Fibroblast of peridontal ligament (primary cell): ENCODE measurements at regions not wholly inside any gene's neighbourhood (a gene's known extent, or its start where the extent isn't known, plus 50 kb on each side); places are given as distances from the start of the nearest gene placed in this dataset.

Experiments used
- DNase-seq: peaks from one replicate; pipeline ENCODE4 v3.0.0-alpha.2; 2010; ENCODE audit errors: extremely low read depth

DNA sequence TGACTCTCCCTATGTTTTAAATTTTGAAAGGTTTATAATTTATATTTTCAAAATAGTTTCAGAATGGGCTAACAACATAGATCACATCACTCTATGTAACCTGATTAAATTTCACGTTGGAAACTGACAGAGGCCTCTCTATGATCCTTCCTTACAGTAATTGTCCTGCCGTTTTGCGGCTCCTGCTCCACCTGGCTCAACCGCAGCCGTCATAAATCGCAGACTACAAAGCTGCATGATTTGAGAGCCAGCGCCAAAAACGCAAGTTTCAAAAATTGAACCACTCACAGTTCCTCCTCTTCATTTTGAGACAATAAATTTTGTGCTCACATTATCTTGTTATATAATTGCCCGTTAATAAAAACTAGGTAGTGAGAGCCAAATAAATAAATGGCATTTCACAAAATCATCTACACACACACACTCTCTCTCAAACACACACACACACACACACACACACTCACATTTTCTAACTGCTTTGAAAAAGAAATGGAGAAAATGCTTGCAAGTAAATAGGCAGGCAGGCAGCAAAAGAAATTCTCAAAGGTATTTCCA is 263.1 kb upstream of the PSMD7 start:
- DNase-seq: no peak

DNA sequence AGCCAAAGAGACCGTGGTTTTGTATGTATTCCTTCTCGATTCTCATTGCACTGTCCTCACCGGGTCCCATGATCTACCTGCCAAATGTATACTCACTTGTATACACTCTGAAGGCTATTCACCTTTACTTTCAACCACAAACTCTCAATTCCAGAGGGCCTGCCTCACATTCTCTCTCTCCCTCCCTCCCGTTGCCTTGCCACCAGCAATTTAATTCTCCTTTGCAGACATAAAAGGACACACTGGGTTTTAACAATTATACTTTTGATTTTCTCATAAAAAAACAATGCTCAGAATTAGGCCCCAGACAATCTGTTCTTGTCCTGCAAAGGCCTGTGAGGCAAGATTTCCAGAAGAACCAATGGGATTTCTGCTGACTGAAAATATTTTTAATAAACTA is 265.1 kb upstream of the PSMD7 start:
- DNase-seq: no peak

DNA sequence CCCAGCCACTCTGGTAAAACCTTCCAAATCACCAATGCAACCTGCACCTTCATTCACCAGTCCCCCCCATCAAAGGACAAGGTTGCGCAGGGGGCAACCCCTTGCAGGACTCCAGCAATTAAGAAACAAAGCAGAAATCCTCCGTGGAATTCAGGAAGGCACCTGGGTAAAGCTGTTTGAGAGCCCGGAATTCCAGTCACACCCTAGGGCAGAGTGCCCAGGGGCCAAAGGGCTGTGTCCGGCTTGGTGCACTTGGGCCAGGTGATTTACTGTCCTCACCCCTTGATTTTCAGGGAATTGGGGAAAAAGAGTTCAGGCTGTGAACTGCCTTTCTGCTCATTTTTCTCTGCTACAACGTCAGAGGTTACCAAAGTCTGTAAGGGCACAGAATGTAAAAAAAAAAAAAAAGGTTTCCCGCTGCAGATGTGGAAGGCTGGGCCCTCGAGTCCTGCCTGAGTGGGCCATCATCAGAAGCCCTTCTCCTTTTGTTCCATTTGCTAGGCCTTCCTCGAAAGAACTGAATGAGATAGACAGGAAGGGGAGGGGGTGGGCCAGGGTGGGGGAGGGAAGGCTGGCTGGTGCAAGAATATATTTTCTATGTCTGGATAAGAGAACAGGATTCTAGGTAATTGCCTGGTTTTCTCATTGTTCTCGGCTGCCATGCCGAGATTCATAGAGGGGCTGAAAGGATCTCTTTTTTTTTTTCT is 266.5 kb upstream of the PSMD7 start:
- DNase-seq: no peak

DNA sequence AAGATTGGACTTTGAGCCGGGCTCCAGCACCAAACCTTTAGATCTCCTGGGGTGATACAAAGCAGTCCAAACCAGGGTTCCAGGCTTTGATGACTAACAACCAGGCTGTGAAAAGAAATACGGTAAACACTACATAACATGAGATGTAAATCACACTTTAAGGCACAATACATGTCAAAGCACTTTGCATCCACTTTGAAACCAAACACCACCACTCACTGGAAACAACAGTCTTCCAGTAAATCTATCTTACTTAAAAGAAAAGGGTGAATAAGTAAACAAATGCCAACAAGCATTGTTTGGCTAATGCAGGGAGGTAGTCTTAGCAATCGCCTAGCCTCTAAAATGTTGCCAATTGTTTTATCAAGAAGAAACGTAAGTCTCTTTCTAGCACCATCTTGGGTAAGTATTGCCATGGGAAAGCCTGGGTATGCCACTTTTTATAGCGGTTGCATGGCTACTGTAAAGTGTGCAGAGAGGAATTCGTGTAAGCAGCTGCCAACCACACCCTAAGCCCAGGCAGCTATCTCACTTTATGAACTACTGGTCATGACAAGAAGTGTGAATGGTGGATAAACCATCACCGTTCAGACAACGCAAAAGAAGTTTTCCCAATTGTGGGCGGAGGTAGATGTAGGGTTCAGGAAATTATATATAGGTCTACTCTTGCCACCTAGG is 267.4 kb upstream of the PSMD7 start:
- no peak for DNase-seq

DNA sequence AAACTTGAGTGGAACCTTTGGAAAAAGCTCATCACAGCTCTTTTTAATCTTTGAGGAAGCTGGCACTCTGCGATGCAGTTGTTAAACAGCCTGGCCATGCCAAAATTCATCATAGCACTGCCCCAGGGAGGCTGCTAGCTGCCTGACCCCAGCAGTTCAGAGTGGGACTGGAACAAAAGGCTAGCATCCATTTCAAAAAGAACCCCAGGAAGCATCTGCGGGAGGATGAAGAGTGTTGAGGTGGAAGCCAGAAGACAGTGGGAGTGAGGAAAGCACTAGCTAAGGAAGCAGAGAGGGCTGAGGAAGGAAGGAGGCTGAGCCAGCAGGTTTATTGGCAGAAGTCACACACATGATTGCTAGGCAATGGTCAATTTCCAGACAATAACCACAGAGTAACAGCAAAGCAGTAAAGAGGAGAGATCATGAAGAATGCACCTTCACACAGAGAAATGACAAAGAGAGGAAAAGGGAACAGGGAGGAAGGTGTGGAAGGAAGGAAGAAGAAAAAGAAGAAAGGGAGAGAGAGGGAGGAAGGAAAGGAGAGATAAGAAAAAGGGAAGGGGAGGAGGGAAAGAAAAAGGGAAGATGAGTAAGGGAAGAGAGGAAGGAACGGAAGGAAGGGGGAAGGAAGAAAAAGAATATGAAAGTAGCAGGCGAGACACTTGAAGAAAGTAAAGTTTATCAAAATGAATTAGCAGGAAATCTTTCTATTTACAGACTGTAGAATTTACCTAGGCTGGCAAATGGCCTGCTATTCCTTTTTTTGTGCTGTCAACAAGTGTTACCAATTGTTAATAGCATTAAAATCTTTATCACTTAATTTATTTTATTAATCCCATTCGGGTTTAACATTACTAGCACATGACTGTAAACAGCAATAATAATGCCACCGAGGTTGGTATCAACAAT is 270.0 kb upstream of the PSMD7 start:
- no peak for DNase-seq

DNA sequence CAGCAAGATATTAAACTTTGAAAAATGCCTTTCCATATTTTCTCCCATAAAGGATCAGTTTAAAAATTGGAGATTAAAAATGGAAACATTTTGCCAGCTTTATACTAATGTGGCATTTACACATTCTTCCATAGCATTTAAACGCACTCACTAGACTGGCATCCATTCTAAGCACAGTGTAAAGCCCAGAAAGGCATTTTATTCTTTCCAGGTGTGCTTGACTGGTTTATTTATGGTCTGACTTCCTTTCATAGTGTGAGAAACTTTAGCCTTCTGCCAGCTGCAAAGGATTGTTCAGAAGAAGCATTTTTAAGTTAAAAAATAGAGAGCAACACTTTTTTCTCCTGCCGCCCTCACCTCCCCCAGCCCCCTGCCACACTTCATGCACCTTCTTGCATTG is 271.7 kb upstream of the PSMD7 start:
- no peak for DNase-seq

DNA sequence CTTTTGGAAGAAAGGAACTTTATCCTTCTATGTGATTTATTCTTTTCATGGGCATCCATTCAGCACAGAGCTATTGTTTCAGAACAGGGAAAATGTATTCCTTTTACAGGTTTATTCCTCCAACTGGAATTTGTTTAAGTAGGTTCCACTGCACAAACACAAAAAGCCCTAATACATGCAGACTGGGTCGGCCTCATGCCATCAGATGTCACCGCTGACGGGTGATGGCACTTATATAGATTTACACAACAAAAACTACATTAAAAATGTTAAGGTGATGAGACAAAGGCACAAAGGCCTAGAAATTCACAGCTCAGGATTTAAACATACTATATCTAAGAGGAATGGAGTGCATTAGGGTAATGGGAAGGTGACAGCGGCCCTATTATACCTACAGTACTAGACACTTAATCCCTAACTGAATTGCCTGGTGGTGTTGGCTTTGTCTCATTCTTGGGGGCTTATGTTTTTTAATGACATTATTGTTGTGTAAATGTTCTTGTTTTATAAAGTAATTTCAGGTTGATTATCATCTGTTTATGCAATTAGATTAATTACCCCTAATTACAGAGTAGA is 276.4 kb upstream of the PSMD7 start:
- no peak for DNase-seq

DNA sequence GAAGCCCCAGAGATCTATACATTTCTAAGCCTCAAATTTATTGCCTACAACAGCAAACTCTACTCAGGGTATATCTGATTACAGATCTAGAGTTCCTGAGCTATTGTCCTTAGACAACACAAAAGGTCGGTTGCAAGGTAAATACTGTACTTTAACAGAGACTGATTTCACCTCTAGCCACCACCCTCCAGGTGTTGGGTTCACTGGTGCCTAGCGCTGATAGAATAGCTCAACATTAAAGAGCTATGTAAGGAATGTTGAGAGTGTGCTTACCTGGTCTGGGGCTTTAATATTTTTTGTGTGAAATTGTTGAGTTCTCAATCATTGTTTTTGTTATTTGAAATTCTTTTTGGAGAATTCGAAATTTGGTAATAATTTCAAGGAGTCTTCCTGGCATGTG is 277.0 kb upstream of the PSMD7 start:
- no peak for DNase-seq

DNA sequence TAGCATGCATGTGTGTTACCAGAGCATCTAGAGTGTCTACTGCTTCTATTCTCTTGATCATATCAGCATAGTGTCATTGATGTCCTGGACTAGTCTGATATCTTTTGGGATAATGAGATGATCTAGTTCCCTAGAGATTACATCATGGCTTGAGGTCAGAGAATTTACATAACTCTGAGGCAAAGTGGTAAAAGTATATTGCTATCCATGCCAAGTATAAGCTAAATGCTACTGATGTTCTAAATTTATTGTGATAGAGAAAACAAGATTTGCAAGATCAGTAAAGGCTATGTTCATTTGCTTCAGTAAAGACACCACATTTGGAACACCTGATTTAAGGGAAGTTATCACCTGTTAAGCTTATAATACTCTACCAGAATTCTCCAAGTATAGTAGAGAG is 280.7 kb upstream of the PSMD7 start:
- DNase-seq: no peak

DNA sequence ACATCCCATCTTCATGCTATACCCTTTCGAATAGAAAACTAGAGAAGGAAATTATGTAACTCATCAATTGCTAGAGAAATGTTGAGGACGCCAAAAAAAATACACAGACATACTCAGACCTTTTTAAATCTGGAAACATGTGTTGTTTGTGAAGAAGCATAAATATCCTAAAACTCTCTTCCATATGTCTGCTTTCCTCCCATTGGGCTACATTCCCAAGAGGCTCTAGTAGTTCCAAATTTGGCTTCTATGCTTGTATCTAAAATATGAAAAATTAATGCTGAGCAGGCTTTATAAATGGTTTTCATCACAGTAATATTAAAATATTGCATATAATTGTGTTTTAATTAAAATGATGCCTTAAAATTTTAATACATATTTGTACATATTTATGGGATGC is 297.9 kb upstream of the PSMD7 start:
- DNase-seq: no peak

DNA sequence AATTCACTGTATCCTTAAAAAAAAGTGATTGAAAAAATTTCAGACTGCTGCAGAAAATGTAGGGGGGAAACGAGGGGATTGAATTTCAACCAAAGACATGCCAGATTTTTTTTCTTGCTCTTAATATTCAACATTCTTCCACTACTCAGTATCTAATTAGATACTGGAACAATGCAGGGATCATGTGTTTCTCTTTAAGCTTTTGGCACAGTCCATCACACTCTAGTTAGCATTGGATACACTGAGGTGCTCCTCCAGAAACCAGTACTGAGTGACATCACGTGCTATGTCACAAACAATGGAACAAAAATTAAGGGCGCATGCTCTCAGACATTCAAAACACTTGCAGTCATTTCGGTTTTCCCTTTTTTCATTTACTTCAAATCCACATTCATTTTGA is 298.6 kb upstream of the PSMD7 start:
- DNase-seq: no peak

DNA sequence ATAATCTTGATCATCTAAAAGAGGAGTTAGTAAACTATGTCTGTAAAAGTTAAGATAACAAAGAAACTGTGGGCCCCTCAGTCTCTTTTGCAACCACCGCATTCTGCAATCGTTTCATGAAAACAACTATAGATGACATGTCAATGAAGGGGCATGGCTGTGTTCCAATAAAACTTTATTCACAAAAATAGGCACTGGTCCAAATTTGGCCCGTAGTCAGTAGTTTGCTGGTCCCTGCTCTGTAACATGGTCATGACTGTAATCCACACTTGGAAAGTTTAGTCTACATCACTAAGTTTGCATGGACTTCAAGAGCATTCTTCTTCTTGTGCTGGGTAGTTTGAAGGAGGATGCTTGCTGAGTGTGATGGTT is 299.3 kb upstream of the PSMD7 start:
- no peak for DNase-seq

DNA sequence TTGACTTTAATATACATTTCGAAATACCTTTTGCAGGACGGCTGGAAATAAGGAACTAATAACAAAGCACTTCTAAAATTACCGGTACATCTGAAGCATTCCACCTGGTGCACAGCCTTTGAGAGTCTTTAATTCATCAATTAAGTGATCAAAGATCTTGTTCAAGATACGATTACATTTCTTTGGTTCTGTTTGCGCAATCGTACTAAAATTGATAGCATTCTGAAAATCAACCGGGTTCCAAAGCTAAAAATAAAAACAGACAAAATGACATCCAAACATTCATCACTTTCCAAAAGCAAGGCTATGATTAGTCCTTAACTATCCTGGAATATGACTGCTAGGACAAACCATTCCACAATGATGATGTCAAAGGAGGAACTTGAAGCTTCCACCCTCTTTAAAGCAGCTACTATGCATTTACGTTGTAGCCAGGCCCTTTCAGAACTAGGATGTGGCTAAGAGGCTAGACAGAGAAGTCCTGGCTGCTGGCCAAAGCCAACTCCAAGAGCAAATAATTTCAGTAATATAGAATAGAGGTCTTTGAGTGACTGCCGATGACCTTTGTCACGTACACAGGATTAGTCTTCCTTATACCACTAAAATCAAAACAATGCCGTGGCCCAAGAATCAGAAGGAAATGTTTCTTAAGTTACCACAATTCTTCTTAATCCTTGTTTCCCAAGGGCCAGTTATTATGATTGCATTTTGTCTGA is 299.8 kb upstream of the PSMD7 start:
- no peak for DNase-seq

DNA sequence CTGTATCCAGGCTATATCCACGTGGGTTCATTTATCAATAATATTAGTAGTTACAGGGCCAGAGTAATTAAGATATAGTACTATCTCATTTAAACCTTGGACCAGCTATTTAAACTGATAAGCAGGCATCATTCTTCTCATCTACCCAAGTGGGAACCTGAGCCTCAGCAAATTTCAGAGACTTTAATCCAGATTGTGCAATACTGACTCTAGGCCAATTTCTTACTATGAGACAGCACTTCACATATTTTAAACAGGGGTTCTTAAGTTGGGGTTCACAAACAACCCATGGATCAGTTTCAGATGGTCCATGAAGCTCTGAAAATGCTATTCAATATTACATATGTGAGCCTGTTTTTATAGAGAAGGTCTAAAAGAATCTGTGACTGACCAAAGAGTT is 302.7 kb upstream of the PSMD7 start:
- DNase-seq: no peak

DNA sequence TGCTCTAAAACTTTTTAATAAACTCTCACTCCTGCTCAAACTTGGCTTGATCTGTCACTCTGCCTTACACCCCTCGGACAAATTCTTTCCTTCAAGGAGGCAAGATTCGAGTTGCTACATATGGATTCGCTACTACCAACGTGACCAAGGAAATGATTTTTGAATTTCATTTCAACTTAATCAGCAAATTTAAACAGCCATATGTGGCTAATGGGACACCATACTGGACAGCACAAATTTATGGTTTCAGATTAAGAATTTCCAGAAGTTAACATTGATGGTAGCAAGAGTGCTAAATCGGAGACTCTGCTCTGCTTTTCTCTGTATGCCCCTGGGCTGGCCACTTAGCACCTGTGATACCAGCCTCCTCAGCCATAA is 318.2 kb upstream of the PSMD7 start:
- DNase-seq: no peak

DNA sequence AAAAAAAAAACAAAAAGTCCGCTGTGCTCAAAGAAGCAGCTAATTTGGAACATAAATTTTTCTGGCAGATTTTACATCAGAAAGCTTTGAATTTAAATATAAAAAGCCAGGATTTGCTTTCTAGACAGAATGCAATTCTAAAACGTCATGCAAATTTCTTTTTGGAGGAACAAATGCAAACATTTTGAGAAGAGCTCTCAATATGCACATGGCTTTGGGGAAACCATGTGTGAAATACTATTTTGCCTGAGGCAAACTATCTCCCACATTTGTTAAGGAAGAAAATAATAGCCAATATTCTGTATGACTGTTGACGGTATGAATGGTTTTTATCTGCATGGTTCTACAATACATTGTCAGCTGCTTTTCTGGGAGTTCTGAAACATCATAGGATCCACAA is 320.0 kb upstream of the PSMD7 start:
- no peak for DNase-seq

DNA sequence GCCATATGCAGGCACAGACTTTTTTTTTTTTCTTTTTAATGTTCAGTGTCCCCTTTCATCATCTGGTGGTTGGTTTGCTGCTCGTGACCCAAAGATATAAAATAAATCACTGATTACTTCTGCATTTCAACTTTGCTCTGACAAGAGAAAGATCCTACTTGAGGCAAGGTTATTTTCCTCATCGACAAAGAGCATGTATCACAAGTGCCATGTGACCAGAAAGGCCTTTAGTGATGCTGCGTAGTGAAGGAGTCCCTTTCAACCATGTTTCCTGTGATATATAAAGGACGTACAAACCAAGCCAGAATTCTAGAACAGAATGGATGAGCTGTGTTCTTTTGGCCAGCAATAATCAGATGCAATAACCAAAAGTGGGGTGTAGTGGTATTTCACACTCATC is 323.4 kb upstream of the PSMD7 start:
- no peak for DNase-seq

DNA sequence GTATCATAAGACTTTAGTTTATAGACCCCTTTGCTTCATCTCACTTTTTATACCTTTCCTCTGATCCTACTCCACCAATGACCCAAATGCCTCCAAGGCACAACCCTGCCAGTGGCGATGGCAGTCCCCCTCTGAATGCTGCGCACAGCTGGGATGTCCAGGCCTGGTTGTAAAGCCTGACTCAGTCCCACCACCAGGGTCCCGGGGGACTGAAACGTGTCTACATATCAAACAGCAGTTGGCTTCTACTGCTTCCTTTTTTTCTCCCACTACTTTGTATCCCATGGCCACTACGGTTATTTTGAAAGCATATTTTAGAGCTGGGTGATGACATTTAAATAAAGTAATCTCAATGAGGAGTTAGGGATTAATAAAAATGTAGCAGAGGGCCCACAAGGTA is 329.8 kb upstream of the PSMD7 start:
- DNase-seq: no peak

DNA sequence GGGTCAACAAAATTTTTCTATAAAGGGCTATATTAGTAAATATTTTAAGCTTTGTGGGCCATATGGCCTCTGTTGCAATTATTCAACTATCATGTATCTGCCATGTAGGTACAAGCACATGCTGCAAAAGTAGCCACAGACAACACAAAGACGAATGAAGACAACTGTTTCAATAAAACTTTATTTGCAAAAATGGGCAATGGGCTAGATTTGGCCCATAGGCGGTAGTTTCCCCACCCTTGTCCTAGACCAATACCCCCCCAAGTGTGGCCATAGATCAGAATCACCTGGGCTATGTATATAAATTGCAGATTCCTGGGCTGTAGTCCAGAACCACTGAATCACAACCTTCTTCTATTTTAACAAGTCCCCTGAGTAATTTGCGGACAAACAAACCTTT is 331.0 kb upstream of the PSMD7 start:
- DNase-seq: no peak

DNA sequence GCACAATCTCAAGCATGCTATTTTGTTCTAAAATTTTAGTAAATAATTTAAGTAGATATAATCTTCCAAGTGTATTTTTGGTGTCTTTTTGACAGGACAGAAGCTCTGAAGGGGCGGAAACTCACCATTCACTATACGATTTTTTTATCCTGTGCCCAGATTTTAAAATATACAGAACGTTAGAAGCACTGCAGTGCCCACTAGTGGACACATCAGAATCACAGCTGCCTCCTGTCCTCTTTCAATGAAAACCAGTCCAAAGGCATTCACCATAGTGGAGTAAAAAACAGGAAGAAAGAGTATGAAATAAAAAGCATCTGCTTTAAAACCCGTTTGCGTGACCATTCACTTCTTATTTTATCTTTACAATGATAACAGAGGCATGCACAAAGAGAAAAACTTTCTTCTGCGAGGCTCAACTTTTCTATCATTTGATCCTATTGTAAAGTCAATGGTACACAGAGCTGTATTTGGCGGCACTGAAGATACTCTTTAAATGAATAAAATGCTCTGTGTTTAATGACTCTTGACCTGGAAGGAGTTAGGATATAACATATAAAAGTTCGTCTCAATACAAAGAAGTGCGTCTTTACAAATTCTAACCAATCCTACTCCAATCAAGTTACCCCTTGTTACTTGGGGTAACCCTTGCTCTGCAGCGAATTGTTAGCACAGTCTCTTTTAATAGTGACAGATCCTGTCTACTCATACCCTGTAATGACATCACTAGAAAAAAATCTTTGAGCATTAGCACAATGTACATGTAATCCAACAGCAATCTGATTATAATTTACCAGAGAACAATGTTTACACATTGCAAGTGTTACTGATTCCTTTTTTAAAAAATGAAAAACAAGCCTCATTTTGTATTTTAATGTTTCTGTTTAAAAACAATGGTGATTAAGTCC is 339.8 kb upstream of the PSMD7 start:
- peak; percentile 72 for DNase-seq

DNA sequence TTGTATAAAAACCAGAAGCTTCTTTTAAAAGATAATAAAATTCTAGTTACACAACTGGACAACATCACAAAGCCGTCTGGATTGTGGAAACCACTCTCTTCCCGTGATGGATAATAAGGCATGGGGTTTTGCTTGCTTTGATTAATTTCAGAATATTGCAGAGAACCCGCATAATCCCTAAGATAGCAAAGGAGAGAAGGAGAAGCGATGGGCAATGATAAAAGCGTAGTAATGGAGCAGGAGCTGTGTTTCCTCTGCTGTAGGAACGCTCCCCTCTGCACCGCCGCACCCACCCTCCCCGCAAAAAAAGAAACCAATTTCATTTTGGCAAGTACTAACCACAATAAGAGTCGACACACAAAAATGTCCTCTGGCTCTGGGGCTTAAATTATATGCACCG is 340.9 kb upstream of the PSMD7 start:
- no peak for DNase-seq
